ENCODE measurements at regions not wholly inside any gene's neighbourhood (a gene's known extent, or its start where the extent isn't known, plus 50 kb on each side); places are given as distances from the start of the nearest gene placed in this dataset.

- no peak for TF ChIP-seq POLR2AphosphoS2 (conservative IDR thresholded peaks at IDR 0.05; ENCODE audit: low read length)
- TF ChIP-seq RAD21 (conservative IDR thresholded peaks at IDR 0.05 in 1 of 2, IDR thresholded peaks at IDR 0.05 in 1 of 2) = no peak
- TF ChIP-seq ZNF302 (CRISPR knock-in tag; IDR thresholded peaks at IDR 0.05) = no peak
- TF ChIP-seq CTCF (IDR thresholded peaks at IDR 0.05) = no peak
- TF ChIP-seq CBX2 (IDR thresholded peaks at IDR 0.05; ENCODE audit: borderline replicate concordance, low read depth) = no peak
- no peak for TF ChIP-seq CBX8 (IDR thresholded peaks at IDR 0.05)
- TF ChIP-seq JUN (IDR thresholded peaks at IDR 0.05) = no peak
- TF ChIP-seq SREBF2 (IDR thresholded peaks at IDR 0.05) = no peak
- TF ChIP-seq ELK1 (IDR thresholded peaks at IDR 0.05; ENCODE audit: low read depth, low read length) = no peak
- no peak for TF ChIP-seq CEBPB (IDR thresholded peaks at IDR 0.05)
- no peak for TF ChIP-seq CHD2 (IDR thresholded peaks at IDR 0.05; ENCODE audit: low read length, partially characterized antibody)
- TF ChIP-seq POLR2A (IDR thresholded peaks at IDR 0.05; ENCODE audit: low read length) = no peak
- no peak for TF ChIP-seq REST (IDR thresholded peaks at IDR 0.05)
- TF ChIP-seq MAZ (IDR thresholded peaks at IDR 0.05; ENCODE audit: borderline replicate concordance, low read depth, low read length) = no peak
These were observed 159.1 kb upstream of the PREP start for GRCh38 chr6:105562027-105562426.
